Panc1 (cell line): ENCODE measurements at regions not wholly inside any gene's neighbourhood (a gene's known extent, or its start where the extent isn't known, plus 50 kb on each side); places are given as distances from the start of the nearest gene placed in this dataset.

Experiments used
- CTCF ChIP-seq: fragments of 450-650 bp; IDR thresholded peaks from 2 replicates; pipeline ENCODE4 v1.5.1; 2017; ENCODE audit warnings: mild to moderate bottlenecking
- POLR2AphosphoS5 ChIP-seq: IDR thresholded peaks from 2 replicates; pipeline ENCODE4 v1.6.1; 2012; ENCODE audit warnings: mild to moderate bottlenecking, low read depth, low read length, moderate library complexity
- REST ChIP-seq, 2 experiments: IDR thresholded peaks; 2 replicates each; pipeline ENCODE4 v1.6.1; 2011 to 2012; ENCODE audit warnings: low read depth in 2 of 2, control low read depth in 1 of 2, low read length in 1 of 2, mild to moderate bottlenecking in 1 of 2, moderate library complexity in 1 of 2; ENCODE audit not compliant: insufficient read depth in 1 of 2
- TCF7L2 ChIP-seq: IDR thresholded peaks from 2 replicates; pipeline ENCODE4 v1.6.1; 2011; ENCODE audit warnings: mild to moderate bottlenecking, low read depth, low read length, inconsistent platforms

- no peak for TF ChIP-seq CTCF
- no peak for TF ChIP-seq POLR2AphosphoS5
- TF ChIP-seq REST (IDR thresholded peaks at IDR 0.05; ENCODE audit: insufficient read depth in 1 of 2, low read depth in 2 of 2, low read length in 1 of 2): no peak
- no peak for TF ChIP-seq TCF7L2
Measured at GRCh38 chr14:106662936-106663550, 1136.7 kb downstream of the TMEM121 start.
